Neural cell (in vitro differentiated cells): ENCODE measurements at regions not wholly inside any gene's neighbourhood (a gene's known extent, or its start where the extent isn't known, plus 50 kb on each side); places are given as distances from the start of the nearest gene placed in this dataset.

ENCODE experiments used
- H2AFZ ChIP-seq: fragments of 200-600, 300-800 bp; sonication (generic), shearing (Covaris generic); 2 replicates; pipeline ENCODE4 v1.6.0; 2014; ENCODE audit warnings: low read depth, mild to moderate bottlenecking, antibody characterized with exemption, low read length, moderate library complexity
- H3F3A ChIP-seq: fragments of 200-600 bp; shearing (Covaris generic); 2 replicates; pipeline ENCODE4 v1.6.1; 2016; ENCODE audit warnings: mild to moderate bottlenecking, moderate library complexity, mixed read lengths, antibody characterized with exemption, low read length; ENCODE audit not compliant: insufficient read depth, poor library complexity, severe bottlenecking
- H3K27ac ChIP-seq: fragments of 200-600, 300-800 bp; sonication (generic), shearing (Covaris generic); 2 replicates; pipeline ENCODE4 v1.5.1; 2014; ENCODE audit warnings: mild to moderate bottlenecking, low read length, moderate library complexity
- H3K27me3 ChIP-seq: fragments of 300-800, 200-600 bp; sonication (generic), shearing (Covaris generic); 2 replicates; pipeline ENCODE4 v1.6.0; 2014; ENCODE audit warnings: mild to moderate bottlenecking, low read depth, low read length, moderate library complexity; ENCODE audit not compliant: insufficient read depth
- H3K36me3 ChIP-seq: fragments of 300-800, 200-600 bp; sonication (generic), shearing (Covaris generic); 2 replicates; pipeline ENCODE4 v1.5.1; 2014; ENCODE audit warnings: mild to moderate bottlenecking, antibody characterized with exemption, low read length, moderate library complexity; ENCODE audit not compliant: insufficient read depth
- H3K4me2 ChIP-seq: fragments of 300-800, 200-600 bp; sonication (generic), shearing (Covaris generic); 2 replicates; pipeline ENCODE4 v1.6.0; 2014; ENCODE audit warnings: mild to moderate bottlenecking, low read length
- H3K4me3 ChIP-seq: fragments of 300-800, 200-600 bp; sonication (generic), shearing (Covaris generic); 2 replicates; pipeline ENCODE4 v1.5.1; 2014; ENCODE audit warnings: mild to moderate bottlenecking, low read length, moderate library complexity
- H3K79me2 ChIP-seq: fragments of 200-600 bp; shearing (Covaris generic); replicated peaks from 2 replicates; pipeline ENCODE4 v1.6.0; 2014; ENCODE audit warnings: mild to moderate bottlenecking, low read length, moderate library complexity; ENCODE audit not compliant: insufficient read depth
- H3K9ac ChIP-seq: fragments of 300-800, 200-600 bp; sonication (generic), shearing (Covaris generic); 2 replicates; pipeline ENCODE4 v1.6.1; 2016; ENCODE audit warnings: mild to moderate bottlenecking, low read length, mixed read lengths
- H3K9me2 ChIP-seq: fragments of 200-600 bp; shearing (Covaris generic); 2 replicates; pipeline ENCODE4 v1.6.1; 2016; ENCODE audit warnings: mild to moderate bottlenecking, low read length, mixed read lengths; ENCODE audit not compliant: insufficient read depth
- H3K9me3 ChIP-seq: fragments of 200-600, 300-800 bp; sonication (generic), shearing (Covaris generic); 2 replicates; pipeline ENCODE4 v1.6.1; 2016; ENCODE audit warnings: mild to moderate bottlenecking, mixed run types, low read length, moderate library complexity, mixed read lengths
- H4K20me1 ChIP-seq: fragments of 200-600 bp; shearing (Covaris generic); 2 replicates; pipeline ENCODE4 v1.6.1; 2016; ENCODE audit warnings: mild to moderate bottlenecking, mixed run types; ENCODE audit not compliant: insufficient read depth
- EP300 ChIP-seq: fragments of 450-650 bp; conservative IDR thresholded peaks from 2 replicates; pipeline ENCODE4 v1.6.1; 2014; ENCODE audit warnings: antibody characterized with exemption, mild to moderate bottlenecking, moderate library complexity; ENCODE audit not compliant: poor library complexity, severe bottlenecking
- EZH2 ChIP-seq: fragments of 200-600, 300-800 bp; shearing (Covaris generic), sonication (generic); IDR thresholded peaks from 2 replicates; pipeline ENCODE4 v1.6.1; 2014; ENCODE audit warnings: antibody characterized with exemption, low read length, borderline replicate concordance, mild to moderate bottlenecking; ENCODE audit not compliant: insufficient read depth, poor library complexity, severe bottlenecking
- MXI1 ChIP-seq: fragments of 450-650 bp; conservative IDR thresholded peaks from 2 replicates; pipeline ENCODE4 v1.6.1; 2014; ENCODE audit warnings: antibody characterized with exemption, mild to moderate bottlenecking; ENCODE audit not compliant: poor library complexity, severe bottlenecking
- POLR2AphosphoS5 ChIP-seq: IDR thresholded peaks from 2 replicates; pipeline ENCODE4 v1.6.1; 2012
- RAD21 ChIP-seq: fragments of 450-650 bp; conservative IDR thresholded peaks from 2 replicates; pipeline ENCODE4 v1.6.1; 2014; ENCODE audit warnings: antibody characterized with exemption, mild to moderate bottlenecking, moderate library complexity
- SMC3 ChIP-seq: fragments of 450-650 bp; conservative IDR thresholded peaks from 2 replicates; pipeline ENCODE4 v1.6.1; 2014; ENCODE audit warnings: antibody characterized with exemption, mild to moderate bottlenecking, moderate library complexity; ENCODE audit not compliant: poor library complexity
- TAF1 ChIP-seq: IDR thresholded peaks from 2 replicates; pipeline ENCODE4 v1.6.1; 2012; ENCODE audit warnings: low read depth
- TF ChIP-seq, protein P1 (sequence below): fragments of 450-650 bp; IDR thresholded peaks from 2 replicates; pipeline ENCODE4 v1.5.1; 2014; ENCODE audit warnings: antibody characterized with exemption, mild to moderate bottlenecking, moderate library complexity; ENCODE audit not compliant: poor library complexity, severe bottlenecking
- TF ChIP-seq, protein P2 (sequence below): IDR thresholded peaks from 2 replicates; pipeline ENCODE4 v1.6.1; 2012; ENCODE audit warnings: borderline replicate concordance

DNA sequence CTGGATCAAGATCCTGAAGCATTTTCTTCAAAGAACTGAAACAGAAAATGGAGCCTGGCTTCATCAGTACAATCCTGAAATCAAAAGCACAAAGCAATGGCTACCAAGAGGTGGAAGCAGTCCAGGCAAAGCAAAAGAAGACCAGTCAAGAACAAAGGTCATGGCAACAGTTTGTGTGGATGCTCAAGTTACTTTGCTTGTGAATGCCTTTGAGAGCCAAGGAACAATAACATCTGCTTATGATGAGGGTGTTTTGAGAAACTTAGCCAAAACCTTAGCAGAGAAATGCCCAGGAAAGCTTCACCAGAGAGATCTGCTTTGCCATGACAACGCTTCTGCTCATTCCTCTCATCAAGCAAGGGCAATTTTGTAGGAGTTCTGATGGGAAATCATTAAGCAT lies 723.1 kb downstream of the TMEM182 start:
- H3K9ac ChIP-seq: no peak overlapping the region
- H3F3A ChIP-seq: no peaks in the 10 kb centered on the region
- H3K9me2 ChIP-seq: no peaks in the 10 kb centered on the region
- H3K27me3 ChIP-seq: no peaks in the 10 kb centered on the region
- no peak overlapping the region for H3K27ac ChIP-seq
- no peak overlapping the region for H2AFZ ChIP-seq
- no peak overlapping the region for H3K4me2 ChIP-seq
- H3K4me3 ChIP-seq: no peak overlapping the region
- no peaks in the 10 kb centered on the region for H4K20me1 ChIP-seq
- TF ChIP-seq EZH2 (no peak), RAD21 (no peak)
- no peaks in the 10 kb centered on the region for H3K36me3 ChIP-seq
- H3K79me2 ChIP-seq: no peaks in the 10 kb centered on the region
- peaks cover 6% of the 10 kb centered on the region for H3K9me3 ChIP-seq

DNA sequence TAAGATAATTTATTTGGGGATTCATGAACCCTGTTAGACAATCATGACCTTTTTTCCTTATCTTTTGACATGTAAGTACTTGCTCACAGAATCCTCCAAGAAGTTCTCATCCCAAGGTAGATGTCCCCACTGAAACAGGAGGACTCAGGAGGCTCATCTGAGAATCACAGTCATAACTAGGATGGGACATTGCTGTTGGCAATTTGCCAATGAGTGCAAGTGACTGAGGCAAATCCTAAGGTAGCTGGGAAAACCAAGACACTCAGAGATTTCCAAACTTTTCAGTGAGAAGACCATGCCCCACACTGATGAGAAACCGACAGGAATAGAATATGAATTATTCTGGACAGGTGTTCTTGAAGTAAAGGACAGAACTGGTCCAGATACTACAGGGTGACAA lies 735.0 kb downstream of the TMEM182 start:
- Histone ChIP-seq H3K4me3 (no peak overlapping the region), H3K9me3 (no peaks in the 10 kb centered on the region), H3K9me2 (no peaks in the 10 kb centered on the region)

More for the DNA sequence above, 735.0 kb downstream of the TMEM182 start:
- no peaks in the 10 kb centered on the region for H3F3A ChIP-seq
- no peaks in the 10 kb centered on the region for H3K36me3 ChIP-seq
- H3K9ac ChIP-seq: no peak overlapping the region
- no peaks in the 10 kb centered on the region for H3K27me3 ChIP-seq
- no peak for TF ChIP-seq EP300
- TF ChIP-seq, protein P1, sequence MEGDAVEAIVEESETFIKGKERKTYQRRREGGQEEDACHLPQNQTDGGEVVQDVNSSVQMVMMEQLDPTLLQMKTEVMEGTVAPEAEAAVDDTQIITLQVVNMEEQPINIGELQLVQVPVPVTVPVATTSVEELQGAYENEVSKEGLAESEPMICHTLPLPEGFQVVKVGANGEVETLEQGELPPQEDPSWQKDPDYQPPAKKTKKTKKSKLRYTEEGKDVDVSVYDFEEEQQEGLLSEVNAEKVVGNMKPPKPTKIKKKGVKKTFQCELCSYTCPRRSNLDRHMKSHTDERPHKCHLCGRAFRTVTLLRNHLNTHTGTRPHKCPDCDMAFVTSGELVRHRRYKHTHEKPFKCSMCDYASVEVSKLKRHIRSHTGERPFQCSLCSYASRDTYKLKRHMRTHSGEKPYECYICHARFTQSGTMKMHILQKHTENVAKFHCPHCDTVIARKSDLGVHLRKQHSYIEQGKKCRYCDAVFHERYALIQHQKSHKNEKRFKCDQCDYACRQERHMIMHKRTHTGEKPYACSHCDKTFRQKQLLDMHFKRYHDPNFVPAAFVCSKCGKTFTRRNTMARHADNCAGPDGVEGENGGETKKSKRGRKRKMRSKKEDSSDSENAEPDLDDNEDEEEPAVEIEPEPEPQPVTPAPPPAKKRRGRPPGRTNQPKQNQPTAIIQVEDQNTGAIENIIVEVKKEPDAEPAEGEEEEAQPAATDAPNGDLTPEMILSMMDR: no peak
- no peak for TF ChIP-seq TAF1
- TF ChIP-seq RAD21: no peak
- no peak for TF ChIP-seq SMC3
- TF ChIP-seq EZH2: no peak
- TF ChIP-seq POLR2AphosphoS5: no peak
- TF ChIP-seq MXI1: no peak
- TF ChIP-seq, protein P2, sequence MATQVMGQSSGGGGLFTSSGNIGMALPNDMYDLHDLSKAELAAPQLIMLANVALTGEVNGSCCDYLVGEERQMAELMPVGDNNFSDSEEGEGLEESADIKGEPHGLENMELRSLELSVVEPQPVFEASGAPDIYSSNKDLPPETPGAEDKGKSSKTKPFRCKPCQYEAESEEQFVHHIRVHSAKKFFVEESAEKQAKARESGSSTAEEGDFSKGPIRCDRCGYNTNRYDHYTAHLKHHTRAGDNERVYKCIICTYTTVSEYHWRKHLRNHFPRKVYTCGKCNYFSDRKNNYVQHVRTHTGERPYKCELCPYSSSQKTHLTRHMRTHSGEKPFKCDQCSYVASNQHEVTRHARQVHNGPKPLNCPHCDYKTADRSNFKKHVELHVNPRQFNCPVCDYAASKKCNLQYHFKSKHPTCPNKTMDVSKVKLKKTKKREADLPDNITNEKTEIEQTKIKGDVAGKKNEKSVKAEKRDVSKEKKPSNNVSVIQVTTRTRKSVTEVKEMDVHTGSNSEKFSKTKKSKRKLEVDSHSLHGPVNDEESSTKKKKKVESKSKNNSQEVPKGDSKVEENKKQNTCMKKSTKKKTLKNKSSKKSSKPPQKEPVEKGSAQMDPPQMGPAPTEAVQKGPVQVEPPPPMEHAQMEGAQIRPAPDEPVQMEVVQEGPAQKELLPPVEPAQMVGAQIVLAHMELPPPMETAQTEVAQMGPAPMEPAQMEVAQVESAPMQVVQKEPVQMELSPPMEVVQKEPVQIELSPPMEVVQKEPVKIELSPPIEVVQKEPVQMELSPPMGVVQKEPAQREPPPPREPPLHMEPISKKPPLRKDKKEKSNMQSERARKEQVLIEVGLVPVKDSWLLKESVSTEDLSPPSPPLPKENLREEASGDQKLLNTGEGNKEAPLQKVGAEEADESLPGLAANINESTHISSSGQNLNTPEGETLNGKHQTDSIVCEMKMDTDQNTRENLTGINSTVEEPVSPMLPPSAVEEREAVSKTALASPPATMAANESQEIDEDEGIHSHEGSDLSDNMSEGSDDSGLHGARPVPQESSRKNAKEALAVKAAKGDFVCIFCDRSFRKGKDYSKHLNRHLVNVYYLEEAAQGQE: no peak
- no peaks in the 10 kb centered on the region for H4K20me1 ChIP-seq
- no peaks in the 10 kb centered on the region for H3K79me2 ChIP-seq
- H2AFZ ChIP-seq: no peak overlapping the region
- H3K4me2 ChIP-seq: no peak overlapping the region
- no peak overlapping the region for H3K27ac ChIP-seq
